ENCODE measurements at regions not wholly inside any gene's neighbourhood (a gene's known extent, or its start where the extent isn't known, plus 50 kb on each side); places are given as distances from the start of the nearest gene placed in this dataset.

DNA sequence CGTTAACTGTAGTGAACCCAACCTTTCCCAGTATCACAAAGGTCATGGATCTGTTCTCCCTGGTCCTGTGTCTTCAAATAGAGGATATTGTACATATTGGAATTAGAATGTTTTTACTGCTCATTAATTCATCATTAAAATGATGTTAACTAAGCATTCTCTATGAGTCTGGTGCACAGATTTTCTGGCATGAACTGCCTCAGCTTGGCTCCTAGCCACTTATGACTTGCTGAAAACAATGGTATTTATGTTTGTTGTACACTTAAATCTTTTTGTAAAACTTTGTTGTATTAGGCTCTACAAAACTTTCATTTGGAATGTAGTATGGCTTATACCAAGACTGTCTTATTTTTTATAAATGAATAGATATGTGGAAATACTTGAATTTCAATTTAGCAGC, 329.4 kb downstream of the TFEC start:
- TF ChIP-seq, protein P1, sequence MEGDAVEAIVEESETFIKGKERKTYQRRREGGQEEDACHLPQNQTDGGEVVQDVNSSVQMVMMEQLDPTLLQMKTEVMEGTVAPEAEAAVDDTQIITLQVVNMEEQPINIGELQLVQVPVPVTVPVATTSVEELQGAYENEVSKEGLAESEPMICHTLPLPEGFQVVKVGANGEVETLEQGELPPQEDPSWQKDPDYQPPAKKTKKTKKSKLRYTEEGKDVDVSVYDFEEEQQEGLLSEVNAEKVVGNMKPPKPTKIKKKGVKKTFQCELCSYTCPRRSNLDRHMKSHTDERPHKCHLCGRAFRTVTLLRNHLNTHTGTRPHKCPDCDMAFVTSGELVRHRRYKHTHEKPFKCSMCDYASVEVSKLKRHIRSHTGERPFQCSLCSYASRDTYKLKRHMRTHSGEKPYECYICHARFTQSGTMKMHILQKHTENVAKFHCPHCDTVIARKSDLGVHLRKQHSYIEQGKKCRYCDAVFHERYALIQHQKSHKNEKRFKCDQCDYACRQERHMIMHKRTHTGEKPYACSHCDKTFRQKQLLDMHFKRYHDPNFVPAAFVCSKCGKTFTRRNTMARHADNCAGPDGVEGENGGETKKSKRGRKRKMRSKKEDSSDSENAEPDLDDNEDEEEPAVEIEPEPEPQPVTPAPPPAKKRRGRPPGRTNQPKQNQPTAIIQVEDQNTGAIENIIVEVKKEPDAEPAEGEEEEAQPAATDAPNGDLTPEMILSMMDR (IDR thresholded peaks at IDR 0.05; ENCODE audit: low read depth, low read length, poor library complexity, severe bottlenecking): no peak
- no peak for TF ChIP-seq EZH2phosphoT487 (IDR thresholded peaks at IDR 0.05; ENCODE audit: borderline replicate concordance, low read length)
